DMS 273 treated with DMSO at 0.1 percent for 48 hours (cell line): ENCODE measurements at regions not wholly inside any gene's neighbourhood (a gene's known extent, or its start where the extent isn't known, plus 50 kb on each side); places are given as distances from the start of the nearest gene placed in this dataset.

Experiments
- DNase-seq: peaks from one replicate; lab custom pipeline; 2025; lab: John Stamatoyannopoulos, UW

GRCh38 chr2:145324748-145325147 lies 804.8 kb upstream of the ZEB2 start:
- DNase-seq: no peak

GRCh38 chr2:145323512-145323911 lies 803.6 kb upstream of the ZEB2 start:
- DNase-seq: no peak

GRCh38 chr2:145321344-145321743 lies 801.4 kb upstream of the ZEB2 start:
- no peak for DNase-seq

GRCh38 chr2:145316496-145316895 lies 796.6 kb upstream of the ZEB2 start:
- DNase-seq: no peak

GRCh38 chr2:145315053-145315452 lies 795.1 kb upstream of the ZEB2 start:
- no peak for DNase-seq

- no peak for DNase-seq
These were observed 794.3 kb upstream of the ZEB2 start for GRCh38 chr2:145314119-145314633.

GRCh38 chr2:145305889-145306288 lies 786.0 kb upstream of the ZEB2 start:
- no peak for DNase-seq

- no peak for DNase-seq
These were observed 784.6 kb upstream of the ZEB2 start for GRCh38 chr2:145304501-145304900.

- no peak for DNase-seq
These were observed 783.6 kb upstream of the ZEB2 start for GRCh38 chr2:145303536-145303935.

- no peak for DNase-seq
These were observed 783.0 kb upstream of the ZEB2 start for GRCh38 chr2:145302886-145303285.

- DNase-seq: no peak
These were observed 782.5 kb upstream of the ZEB2 start for GRCh38 chr2:145302451-145302850.

GRCh38 chr2:145299368-145299767 lies 779.4 kb upstream of the ZEB2 start:
- DNase-seq: no peak

- DNase-seq: no peak
These were observed 772.2 kb upstream of the ZEB2 start for GRCh38 chr2:145292166-145292565.

GRCh38 chr2:145290986-145291385 lies 771.1 kb upstream of the ZEB2 start:
- no peak for DNase-seq

GRCh38 chr2:145289946-145290345 lies 770.0 kb upstream of the ZEB2 start:
- no peak for DNase-seq

- DNase-seq: no peak
These were observed 769.0 kb upstream of the ZEB2 start for GRCh38 chr2:145288650-145289496.

GRCh38 chr2:145287736-145288135 lies 767.8 kb upstream of the ZEB2 start:
- no peak for DNase-seq

GRCh38 chr2:145286716-145287275 lies 766.9 kb upstream of the ZEB2 start:
- DNase-seq: no peak

- DNase-seq: no peak
These were observed 764.6 kb upstream of the ZEB2 start for GRCh38 chr2:145284551-145284950.

- DNase-seq: no peak
These were observed 763.2 kb upstream of the ZEB2 start for GRCh38 chr2:145283131-145283530.

- no peak for DNase-seq
These were observed 758.0 kb upstream of the ZEB2 start for GRCh38 chr2:145277922-145278321.

GRCh38 chr2:145273840-145274239 lies 753.9 kb upstream of the ZEB2 start:
- DNase-seq: no peak

GRCh38 chr2:145268931-145269330 lies 749.0 kb upstream of the ZEB2 start:
- no peak for DNase-seq

GRCh38 chr2:145267451-145267850 lies 747.5 kb upstream of the ZEB2 start:
- DNase-seq: no peak
